CD4-positive, alpha-beta T cell treated with Interleukin-17A for 4 hours (primary cell): ENCODE measurements at regions not wholly inside any gene's neighbourhood (a gene's known extent, or its start where the extent isn't known, plus 50 kb on each side); places are given as distances from the start of the nearest gene placed in this dataset.

Experiments used
- DNase-seq: peaks from one replicate; pipeline ENCODE4 v3.0.0-alpha.2; 2020; ENCODE audit warnings: mixed read lengths

DNA sequence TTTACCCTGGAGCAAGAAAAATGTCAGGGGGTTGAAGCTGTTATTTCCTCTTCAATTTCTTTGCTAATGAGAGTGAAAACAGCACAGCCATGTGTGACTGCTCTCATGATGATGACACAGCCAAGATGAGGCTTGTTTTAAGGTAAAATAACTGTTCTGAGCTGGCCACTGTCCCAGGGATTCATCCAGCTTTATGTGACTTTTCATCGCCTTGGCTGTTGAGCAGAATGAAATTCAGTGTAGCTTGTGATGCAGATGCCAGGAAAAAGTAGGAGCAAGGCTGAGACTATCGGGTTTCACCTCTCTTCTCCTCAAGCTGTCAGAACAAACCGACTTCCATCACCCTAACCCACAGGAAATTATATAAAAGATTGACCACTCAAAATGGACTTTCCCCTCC lies 361.8 kb upstream of the CDH5 start:
- no peak for DNase-seq

DNA sequence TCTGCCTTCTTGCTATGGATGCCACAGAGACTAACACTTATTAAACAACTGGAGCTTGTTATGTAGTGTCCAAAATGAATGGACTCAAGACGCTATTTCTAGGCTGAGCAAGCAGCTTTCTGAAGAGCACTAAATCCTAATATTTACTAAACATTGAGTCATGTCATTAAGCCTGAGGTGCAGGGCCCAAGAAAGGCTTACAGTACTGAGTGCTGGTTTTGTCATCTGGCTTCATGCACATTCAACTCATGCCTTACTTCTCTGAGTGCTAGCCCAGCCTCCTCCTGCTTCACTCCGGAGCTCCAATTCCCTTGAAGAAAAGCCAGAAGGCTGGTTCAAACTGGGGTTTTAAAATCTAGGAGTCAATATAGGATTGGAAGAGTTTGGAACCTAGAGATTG lies 363.3 kb upstream of the CDH5 start:
- DNase-seq, result no peak

DNA sequence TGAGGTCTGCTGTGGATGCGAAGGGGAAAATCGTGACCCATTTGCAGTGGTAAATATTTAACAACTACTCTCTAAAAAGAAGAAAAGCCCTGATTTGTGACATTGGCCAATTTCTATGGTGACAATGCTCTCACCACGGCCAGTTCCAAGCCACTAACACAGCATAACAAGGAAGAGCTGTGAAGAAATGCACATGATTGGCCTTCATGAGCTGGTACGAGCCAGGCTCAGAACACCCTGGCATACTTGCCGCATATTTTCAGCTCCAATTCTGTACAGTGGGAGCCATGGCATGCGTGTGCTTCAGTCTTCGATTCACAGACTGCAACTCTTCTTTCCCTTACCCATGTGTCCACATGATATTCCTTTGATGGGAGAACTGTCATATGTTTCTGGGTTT lies 363.9 kb upstream of the CDH5 start:
- no peak for DNase-seq

- DNase-seq, result no peak
These were observed 365.1 kb upstream of the CDH5 start for GRCh38 chr16:66001432-66001831.

DNA sequence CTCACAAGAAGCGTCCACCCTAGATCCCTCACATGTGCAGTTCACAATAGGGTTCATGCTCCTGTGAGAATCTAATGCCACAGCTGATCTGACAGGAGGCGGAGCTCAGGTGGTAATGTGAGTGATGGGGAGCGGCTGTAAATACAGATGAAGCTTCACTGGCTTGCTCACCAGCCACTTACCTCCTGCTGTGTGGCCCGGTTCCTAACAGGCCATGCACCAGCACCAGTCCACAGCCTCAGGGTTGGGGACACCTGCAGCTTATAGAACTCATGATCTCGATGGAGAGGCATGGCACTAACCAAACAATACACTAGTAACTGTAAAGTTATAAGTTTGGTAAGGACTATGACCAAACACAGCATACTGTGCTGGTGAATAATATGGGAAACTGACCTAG lies 368.0 kb upstream of the CDH5 start:
- no peak for DNase-seq

DNA sequence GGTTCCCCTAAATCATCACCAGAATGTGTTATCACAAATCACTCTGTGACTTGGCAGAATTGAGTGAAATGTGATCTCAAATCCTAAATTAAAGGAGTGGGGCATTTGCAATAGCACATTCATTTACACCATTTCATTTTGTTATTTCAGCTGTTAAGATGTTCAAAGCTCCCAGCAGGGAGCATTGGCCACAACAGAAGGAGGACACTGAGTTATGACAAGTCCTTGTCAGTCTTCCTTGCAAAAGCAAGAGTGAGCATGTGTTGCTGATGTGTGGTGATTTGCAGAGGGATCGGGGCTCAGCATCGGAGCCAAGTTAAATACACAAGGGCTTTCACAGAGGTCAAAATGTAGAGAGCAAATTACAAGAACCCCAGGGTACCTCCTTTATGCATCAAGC lies 372.2 kb upstream of the CDH5 start:
- no peak for DNase-seq

GRCh38 chr16:65991149-65991701 lies 375.3 kb upstream of the CDH5 start:
- DNase-seq, result no peak

DNA sequence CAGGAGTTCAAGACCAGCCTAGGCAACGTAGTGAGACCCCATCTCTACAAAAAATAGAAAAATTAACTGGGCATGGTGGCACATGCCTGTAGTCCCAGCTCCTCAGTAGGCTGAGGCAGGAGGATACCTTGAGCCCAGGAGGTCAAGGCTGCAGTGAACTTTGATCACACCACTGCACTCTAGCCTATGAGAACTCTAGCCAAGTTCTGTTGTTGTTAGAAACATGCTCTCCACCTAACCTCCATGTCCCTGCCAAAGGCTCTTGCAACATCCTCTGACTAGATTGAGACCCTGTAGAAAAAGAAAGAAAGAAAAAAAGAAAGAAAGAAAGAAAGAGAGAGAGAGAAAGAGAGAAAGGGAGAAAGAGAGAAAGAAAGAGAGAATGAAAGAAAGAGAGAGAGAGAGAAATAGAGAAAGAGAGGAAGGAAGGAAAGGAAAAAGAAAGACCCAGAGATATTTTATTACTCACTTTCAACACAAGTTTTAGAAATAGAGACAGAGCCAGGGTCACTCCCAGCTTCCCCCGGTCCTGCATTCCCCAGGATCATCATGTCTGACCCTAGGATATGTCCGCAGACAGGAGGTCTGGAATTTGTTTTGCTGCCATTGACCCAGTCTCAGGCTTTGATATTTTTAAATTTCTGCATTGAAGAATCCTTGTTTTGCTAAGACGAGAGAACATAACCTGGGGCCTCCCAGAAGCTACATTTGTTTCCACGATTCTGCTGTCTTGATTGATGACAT lies 376.5 kb upstream of the CDH5 start:
- DNase-seq, result no peak

- no peak for DNase-seq
These were observed 378.4 kb upstream of the CDH5 start for GRCh38 chr16:65988024-65988595.

DNA sequence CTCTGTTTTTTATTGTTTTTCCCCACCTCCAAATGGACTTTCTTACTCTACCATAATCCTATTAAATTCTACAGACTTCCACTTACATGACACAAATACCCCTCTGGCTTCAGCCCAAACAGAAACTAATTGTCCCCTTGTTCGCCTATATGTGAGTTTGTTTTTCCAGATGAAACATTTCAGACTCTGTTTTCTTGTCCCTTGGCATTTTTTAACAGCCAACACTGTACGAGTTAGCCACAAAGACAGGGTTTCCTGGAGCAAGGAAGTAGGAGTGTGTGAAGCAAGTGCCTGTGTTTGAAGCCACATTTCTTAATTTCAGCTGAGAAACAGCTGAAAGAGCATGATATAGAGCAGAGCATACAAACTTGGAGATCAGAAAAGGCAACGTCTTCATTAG lies 382.2 kb upstream of the CDH5 start:
- DNase-seq, result no peak

DNA sequence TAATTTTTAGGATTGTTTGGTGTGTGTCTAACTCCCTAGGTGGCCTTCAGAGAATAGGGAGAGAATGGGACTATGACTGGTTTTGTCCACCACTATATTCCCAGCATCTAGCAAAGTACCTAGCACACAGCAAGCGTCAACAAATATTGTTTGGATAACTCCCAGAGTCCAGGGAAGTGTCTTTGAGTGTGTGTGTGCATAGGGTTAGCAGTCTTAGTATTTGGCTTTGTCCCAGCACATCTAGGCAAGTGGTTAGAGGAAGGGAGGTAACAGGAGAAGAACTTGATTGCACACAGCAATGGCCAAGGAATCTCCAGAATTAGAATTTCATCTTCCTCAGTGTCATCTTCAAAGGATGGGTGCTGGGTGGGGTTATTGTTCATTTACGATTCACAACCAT lies 385.4 kb upstream of the CDH5 start:
- DNase-seq, result no peak

DNA sequence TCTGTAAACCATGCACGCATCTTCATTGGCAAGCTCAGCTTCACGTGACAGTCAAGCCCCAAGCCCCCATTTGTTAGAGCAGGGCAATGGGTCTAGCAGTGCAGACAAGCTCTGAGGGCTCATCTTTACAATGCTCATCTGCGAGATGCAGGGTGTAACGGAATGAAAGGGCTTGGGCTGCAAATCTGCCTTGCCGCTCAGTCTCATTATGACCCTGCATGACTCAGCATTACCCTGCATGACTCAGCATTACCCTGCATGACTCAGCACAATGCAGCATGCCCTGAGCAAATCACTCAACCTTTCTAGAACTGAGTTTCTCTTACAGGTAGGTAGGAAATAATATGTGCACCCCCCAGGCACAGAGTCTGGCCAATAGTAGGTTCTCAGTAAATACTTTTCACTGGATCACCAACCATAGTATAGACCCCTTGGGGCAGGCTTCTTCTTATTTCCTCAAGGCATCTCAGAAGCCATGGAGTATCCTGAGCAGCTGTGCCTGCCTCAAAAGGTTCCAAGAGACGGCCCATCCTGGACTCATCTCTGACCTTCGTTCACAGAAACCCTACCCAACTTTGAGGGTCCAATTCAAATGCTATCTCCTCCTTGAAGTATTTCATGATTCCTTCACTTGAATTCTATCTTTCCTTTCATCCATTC lies 391.3 kb upstream of the CDH5 start:
- DNase-seq, result no peak

- DNase-seq, result no peak
These were observed 399.1 kb upstream of the CDH5 start for GRCh38 chr16:65967376-65967775.

DNA sequence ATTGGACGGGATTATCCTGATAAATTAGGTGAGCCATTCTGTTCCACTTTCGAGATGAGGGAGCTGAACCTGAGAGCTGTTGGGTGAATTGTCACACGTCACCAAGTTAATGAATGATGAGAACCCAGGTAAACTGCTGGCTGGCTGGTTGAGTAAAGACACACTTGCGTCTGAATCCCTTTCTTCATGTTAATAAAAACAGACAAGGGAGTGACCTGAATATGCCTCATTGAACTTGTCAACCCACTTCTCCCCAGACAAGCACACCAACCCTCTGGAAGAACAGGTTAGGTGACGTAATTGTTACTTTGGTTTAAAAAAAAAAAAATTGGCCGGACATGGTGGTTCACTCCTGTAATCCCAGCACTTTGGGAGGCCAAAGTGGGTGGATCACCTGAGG lies 400.9 kb upstream of the CDH5 start:
- no peak for DNase-seq

DNA sequence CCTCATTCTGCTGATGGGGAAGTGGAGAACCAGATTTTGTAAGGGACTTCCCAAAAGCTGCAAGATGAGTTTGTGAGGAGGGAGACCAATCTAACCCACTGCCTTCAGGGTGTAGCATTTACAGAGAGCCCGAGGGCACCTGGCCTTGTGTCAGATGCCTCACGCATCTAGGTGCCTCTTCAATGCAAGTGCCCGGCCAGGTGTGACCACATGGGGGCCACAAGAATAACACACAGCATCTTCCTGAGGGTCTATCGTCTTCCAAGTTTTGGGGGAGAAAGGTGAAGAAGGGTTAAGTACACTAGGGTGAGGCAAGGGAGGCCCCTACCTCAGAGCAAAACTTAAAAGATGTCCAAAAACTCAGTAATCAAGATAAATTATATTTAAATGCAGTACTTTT lies 401.7 kb upstream of the CDH5 start:
- DNase-seq, result no peak

DNA sequence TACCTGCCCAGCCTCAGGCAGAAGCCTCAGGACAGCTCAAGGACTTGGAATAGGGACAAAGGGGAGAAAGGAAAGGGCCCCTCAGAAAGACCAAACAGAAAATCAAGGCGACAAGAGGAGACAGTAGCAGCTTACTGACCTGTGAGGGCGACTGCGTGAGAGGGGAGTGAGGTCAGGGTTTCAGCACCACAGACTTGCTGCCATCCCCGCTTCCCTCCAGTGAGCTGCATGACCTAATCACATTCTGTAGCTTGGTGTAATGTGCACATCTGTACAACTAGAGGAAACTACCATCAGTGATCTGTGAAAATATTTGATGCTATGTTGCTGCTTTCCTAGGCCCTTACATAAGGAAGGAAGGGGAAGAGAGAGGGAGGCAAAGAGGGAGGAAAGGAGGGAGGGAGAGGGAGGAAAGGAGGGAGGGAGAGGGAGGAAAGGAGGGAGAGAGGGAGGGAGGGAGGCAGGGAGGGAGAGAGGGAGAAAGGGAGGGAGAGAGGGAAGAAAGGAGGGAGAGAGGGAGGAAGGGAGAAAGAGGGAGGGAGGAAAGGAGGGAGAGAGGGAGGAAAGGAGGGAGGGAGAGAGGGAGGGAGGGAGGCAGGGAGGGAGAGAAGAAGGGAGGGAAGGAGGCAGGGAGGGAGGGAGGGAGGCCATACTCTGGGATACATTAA lies 404.9 kb upstream of the CDH5 start:
- DNase-seq, result no peak

DNA sequence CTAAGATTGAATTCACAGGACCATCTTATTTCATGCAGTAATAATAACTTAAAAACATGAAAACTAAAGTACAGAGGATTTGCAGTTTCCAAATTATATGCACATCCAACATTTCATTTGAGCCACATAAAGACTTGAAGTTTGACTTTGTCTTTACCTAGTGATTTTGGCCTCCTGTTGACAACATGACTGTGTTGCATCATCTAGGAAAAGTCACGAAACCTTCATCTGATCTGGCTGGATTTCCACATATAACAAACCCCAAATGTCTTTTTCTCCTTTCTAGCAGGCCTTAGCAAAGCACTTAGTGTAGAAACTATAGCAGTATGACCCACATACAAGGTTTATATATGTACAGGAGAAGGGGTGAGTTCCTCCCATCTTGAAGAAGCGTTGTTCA lies 406.5 kb upstream of the CDH5 start:
- DNase-seq, result no peak

- no peak for DNase-seq
These were observed 408.4 kb upstream of the CDH5 start for GRCh38 chr16:65958086-65958485.

- no peak for DNase-seq
These were observed 410.4 kb upstream of the CDH5 start for GRCh38 chr16:65956100-65956499.

GRCh38 chr16:65954446-65954845 lies 412.0 kb upstream of the CDH5 start:
- DNase-seq, result no peak

DNA sequence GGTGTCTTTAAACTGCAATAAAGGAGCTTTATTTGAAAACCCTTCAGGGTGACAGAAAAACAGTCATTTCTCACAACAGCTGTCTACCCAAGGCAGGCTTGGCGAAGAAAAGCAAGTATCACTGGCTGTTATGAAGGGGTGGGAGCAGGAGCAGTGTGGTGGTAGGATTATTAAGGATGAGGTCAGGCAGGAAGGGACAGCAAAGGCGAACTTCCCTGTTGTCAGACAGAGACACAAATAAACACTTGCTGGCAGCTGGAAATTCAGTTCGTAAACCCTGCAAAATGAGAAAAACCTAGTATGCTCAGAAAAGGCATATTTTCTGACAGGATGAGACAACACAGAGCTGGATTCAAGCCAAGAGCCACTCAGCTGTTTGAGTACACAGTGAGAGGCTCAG lies 416.3 kb upstream of the CDH5 start:
- DNase-seq, result no peak

DNA sequence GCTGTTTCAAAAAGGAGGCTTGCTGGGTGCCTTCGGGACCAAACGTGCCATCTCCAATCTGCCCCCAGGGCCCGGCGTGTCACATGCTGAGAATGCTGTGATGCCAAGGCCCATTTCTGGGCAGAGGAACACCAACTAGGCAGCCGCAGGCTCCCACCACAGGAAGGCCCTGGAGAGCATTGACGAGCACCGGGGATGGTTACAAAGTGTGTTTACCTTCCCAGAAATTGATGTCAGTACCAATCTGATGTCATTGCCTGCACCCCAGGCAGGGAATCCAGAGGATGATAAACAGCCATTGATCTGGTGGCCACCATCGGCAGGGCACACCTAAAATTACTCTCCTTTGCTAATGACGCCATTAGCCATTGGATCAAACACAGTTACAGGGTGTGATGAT lies 418.1 kb upstream of the CDH5 start:
- DNase-seq, result no peak

DNA sequence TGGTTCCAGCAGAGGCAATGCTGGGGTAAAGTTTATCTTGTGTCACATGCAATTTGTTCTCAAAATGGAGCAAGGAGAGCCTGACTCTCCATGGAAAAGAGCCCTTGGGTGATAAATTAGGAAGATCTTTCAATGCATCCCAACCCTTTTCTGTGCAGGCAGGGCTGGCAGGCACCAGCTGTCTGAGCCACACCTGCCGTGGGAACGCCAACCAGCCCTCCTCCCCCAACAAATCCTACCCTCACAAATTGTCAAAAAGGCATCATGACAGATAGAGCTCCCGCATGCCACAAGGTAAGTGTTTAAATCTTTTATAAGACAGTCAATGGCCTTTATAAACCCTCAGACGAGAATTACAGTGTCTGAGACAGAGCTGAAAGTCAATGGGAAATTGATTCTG lies 418.5 kb upstream of the CDH5 start:
- no peak for DNase-seq

- no peak for DNase-seq
These were observed 421.0 kb upstream of the CDH5 start for GRCh38 chr16:65945493-65945892.
